T-helper 1 cell treated with Interleukin-12 subunit alpha and Interleukin-12 subunit beta and Interleukin-4 antibody, amounts not matched to agents 30 ng/mL and 1 ng/mL, for 36 hours (primary cell): ENCODE measurements at regions not wholly inside any gene's neighbourhood (a gene's known extent, or its start where the extent isn't known, plus 50 kb on each side); places are given as distances from the start of the nearest gene placed in this dataset.
"Not testable (repeated sequence)": the region's sequence is repeated elsewhere in the genome, so short reads cannot be mapped to it uniquely, and the experiment has no call there.

Experiments used
- intact Hi-C: fragments of 100-400 bp; cut with micrococcal nuclease; formaldehyde crosslinking; loops from one replicate; pipeline ENCODE4 v1.15.1; 2024

- intact Hi-C loops: no loop called here
Measured at GRCh38 chr1:115456441-115456961, 118.5 kb upstream of the NGF start.

GRCh38 chr1:115454837-115455511 lies 116.9 kb upstream of the NGF start:
- intact Hi-C loops: no loop called here

- intact Hi-C loops: no loop called here
Measured at GRCh38 chr1:115453666-115454065, 115.6 kb upstream of the NGF start.

- intact Hi-C loops: no loop called here
Measured at GRCh38 chr1:115452600-115453329, 114.7 kb upstream of the NGF start.

GRCh38 chr1:115450501-115451040 lies 112.5 kb upstream of the NGF start:
- intact Hi-C loops: no loop called here

GRCh38 chr1:115448282-115449044 lies 110.4 kb upstream of the NGF start:
- intact Hi-C loops: no loop called here

- intact Hi-C loops: loop anchor here (1.0 kb wide), 1 partner anchor 26 kb away; no protein-coding TSS in a partner anchor
Measured at GRCh38 chr1:115447672-115448071, 109.6 kb upstream of the NGF start.

GRCh38 chr1:115445090-115445489 lies 107.0 kb upstream of the NGF start:
- intact Hi-C loops: no loop called here

- intact Hi-C loops: no loop called here
Measured at GRCh38 chr1:115440733-115441132, 102.7 kb upstream of the NGF start.

- intact Hi-C loops: not testable (repeated sequence)
Measured at GRCh38 chr1:115439520-115439919, 101.5 kb upstream of the NGF start.

GRCh38 chr1:115437196-115437595 lies 99.1 kb upstream of the NGF start:
- intact Hi-C loops: no loop called here

GRCh38 chr1:115436596-115436995 lies 98.5 kb upstream of the NGF start:
- intact Hi-C loops: no loop called here

- intact Hi-C loops: no loop called here
Measured at GRCh38 chr1:115433483-115433882, 95.4 kb upstream of the NGF start.

GRCh38 chr1:115432061-115432460 lies 94.0 kb upstream of the NGF start:
- intact Hi-C loops: no loop called here

GRCh38 chr1:115430441-115431158 lies 92.6 kb upstream of the NGF start:
- intact Hi-C loops: no loop called here

GRCh38 chr1:115429884-115430283 lies 91.8 kb upstream of the NGF start:
- intact Hi-C loops: no loop called here

GRCh38 chr1:115429241-115429640 lies 91.2 kb upstream of the NGF start:
- intact Hi-C loops: no loop called here

GRCh38 chr1:115428676-115429075 lies 90.6 kb upstream of the NGF start:
- intact Hi-C loops: no loop called here

GRCh38 chr1:115428256-115428655 lies 90.2 kb upstream of the NGF start:
- intact Hi-C loops: no loop called here

GRCh38 chr1:115426956-115427355 lies 88.9 kb upstream of the NGF start:
- intact Hi-C loops: no loop called here

- intact Hi-C loops: no loop called here
Measured at GRCh38 chr1:115426231-115426771, 88.3 kb upstream of the NGF start.
